Smooth muscle cell (in vitro differentiated cells): ENCODE measurements at regions not wholly inside any gene's neighbourhood (a gene's known extent, or its start where the extent isn't known, plus 50 kb on each side); places are given as distances from the start of the nearest gene placed in this dataset.
A peak's percentile ranks its signal among the peaks of the same experiment; 100 is the strongest.
"Not testable (repeated sequence)": the region's sequence is repeated elsewhere in the genome, so short reads cannot be mapped to it uniquely, and the experiment has no call there.

Experiments
- DNase-seq: peaks from one replicate; lab custom pipeline; 2025; ENCODE audit not compliant: unreplicated experiment; lab: John Stamatoyannopoulos, UW
- H2AFZ ChIP-seq: fragments of 200-600 bp; sonication (generic); 2 replicates; pipeline ENCODE4 v1.6.0; 2016; ENCODE audit warnings: antibody characterized with exemption, low read depth, mild to moderate bottlenecking
- H3F3A ChIP-seq: fragments of 200-600 bp; sonication (generic); 2 replicates; pipeline ENCODE4 v1.6.0; 2017; ENCODE audit warnings: antibody characterized with exemption, low read depth
- H3K27ac ChIP-seq: fragments of 200-600 bp; sonication (generic); 2 replicates; pipeline ENCODE4 v1.5.1; 2016; ENCODE audit warnings: low read depth, mild to moderate bottlenecking
- H3K27me3 ChIP-seq: fragments of 200-600 bp; sonication (generic); 2 replicates; pipeline ENCODE4 v1.6.1; 2016; ENCODE audit warnings: low read depth, mild to moderate bottlenecking
- H3K36me3 ChIP-seq: fragments of 200-600 bp; sonication (generic); 2 replicates; pipeline ENCODE4 v1.5.1; 2016; ENCODE audit warnings: low read depth
- H3K4me1 ChIP-seq: fragments of 200-600 bp; sonication (generic); 2 replicates; pipeline ENCODE4 v1.5.1; 2016; ENCODE audit warnings: low read depth
- H3K4me2 ChIP-seq: fragments of 200-600 bp; sonication (generic); 2 replicates; pipeline ENCODE4 v1.6.0; 2016; ENCODE audit warnings: mild to moderate bottlenecking
- H3K4me3 ChIP-seq: fragments of 200-600 bp; sonication (generic); 2 replicates; pipeline ENCODE4 v1.5.1; 2016; ENCODE audit warnings: mild to moderate bottlenecking
- H3K79me2 ChIP-seq: fragments of 200-600 bp; sonication (generic); 2 replicates; pipeline ENCODE4 v1.6.0; 2016; ENCODE audit warnings: low read depth, mild to moderate bottlenecking
- H3K9ac ChIP-seq: fragments of 200-600 bp; sonication (generic); 2 replicates; pipeline ENCODE4 v1.6.0; 2016; ENCODE audit warnings: low read depth
- H3K9me3 ChIP-seq: fragments of 200-600 bp; sonication (generic); replicated peaks from 2 replicates; pipeline ENCODE4 v1.5.1; 2016; ENCODE audit warnings: low read depth
- H4K20me1 ChIP-seq: fragments of 200-600 bp; sonication (generic); 2 replicates; pipeline ENCODE4 v1.6.0; 2016; ENCODE audit warnings: low read depth
- WGBS: methylation state at CpG from one replicate; pipeline ENCODE4 v1.1.7; 2016; ENCODE audit warnings: low lambda C conversion rate; 5-methylcytosine and 5-hydroxymethylcytosine counted together
- TF ChIP-seq, protein P1 (sequence below): fragments of 200-600 bp; sonication (generic); IDR thresholded peaks from 2 replicates; pipeline ENCODE4 v1.5.1; 2017; ENCODE audit warnings: borderline replicate concordance, mild to moderate bottlenecking, antibody characterized with exemption; ENCODE audit not compliant: insufficient read depth, poor library complexity, severe bottlenecking

DNA sequence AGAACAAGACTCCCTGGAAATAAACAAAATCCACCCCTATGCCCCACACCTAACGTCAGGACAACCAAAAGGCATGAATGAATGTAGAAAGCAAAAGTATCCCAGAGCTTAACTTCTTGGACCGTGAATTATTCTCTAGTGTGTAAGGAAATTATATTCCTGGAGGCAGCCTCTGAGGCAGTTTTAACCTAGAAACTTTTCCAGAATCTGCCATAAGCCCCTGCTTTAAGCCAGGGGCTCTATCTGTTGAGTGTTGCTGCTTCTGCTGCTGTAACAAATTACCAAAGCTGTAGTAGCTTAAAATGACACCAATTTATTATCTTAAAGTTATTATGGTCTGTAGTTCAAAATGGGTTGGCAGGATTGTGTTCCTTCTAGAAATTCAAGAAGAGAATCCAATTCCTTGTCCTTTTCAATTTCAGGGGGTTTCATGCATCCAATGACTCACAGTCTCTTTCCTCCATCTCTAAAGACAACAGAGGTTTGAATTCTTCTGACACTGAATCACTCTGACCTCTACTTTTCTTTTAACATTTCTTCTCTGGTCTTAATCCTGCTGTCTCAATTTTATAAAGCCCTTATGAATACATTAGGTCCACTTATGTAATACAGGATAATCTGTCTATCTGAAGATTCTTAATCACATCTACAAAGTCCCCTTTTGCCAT lies 242.7 kb downstream of the ATXN7L3B start:
- Histone ChIP-seq H3K9ac (peak overlapping the region; percentile 43), H3F3A (peaks cover 7% of the 10 kb centered on the region), H4K20me1 (no peaks in the 10 kb centered on the region), H2AFZ (peak overlapping the region; percentile 54), H3K27me3 (no peaks in the 10 kb centered on the region), H3K36me3 (no peaks in the 10 kb centered on the region), H3K9me3 (no peaks in the 10 kb centered on the region), H3K79me2 (no peaks in the 10 kb centered on the region), H3K27ac (peak overlapping the region; percentile 85), H3K4me1 (no peaks in the 10 kb centered on the region), H3K4me2 (peak overlapping the region; percentile 63), H3K4me3 (no peak overlapping the region)
- 56% methylated on average over 2 of the region's 2 CpGs for WGBS
- TF ChIP-seq, protein P1, sequence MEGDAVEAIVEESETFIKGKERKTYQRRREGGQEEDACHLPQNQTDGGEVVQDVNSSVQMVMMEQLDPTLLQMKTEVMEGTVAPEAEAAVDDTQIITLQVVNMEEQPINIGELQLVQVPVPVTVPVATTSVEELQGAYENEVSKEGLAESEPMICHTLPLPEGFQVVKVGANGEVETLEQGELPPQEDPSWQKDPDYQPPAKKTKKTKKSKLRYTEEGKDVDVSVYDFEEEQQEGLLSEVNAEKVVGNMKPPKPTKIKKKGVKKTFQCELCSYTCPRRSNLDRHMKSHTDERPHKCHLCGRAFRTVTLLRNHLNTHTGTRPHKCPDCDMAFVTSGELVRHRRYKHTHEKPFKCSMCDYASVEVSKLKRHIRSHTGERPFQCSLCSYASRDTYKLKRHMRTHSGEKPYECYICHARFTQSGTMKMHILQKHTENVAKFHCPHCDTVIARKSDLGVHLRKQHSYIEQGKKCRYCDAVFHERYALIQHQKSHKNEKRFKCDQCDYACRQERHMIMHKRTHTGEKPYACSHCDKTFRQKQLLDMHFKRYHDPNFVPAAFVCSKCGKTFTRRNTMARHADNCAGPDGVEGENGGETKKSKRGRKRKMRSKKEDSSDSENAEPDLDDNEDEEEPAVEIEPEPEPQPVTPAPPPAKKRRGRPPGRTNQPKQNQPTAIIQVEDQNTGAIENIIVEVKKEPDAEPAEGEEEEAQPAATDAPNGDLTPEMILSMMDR, result no peak
- DNase-seq, result no peak

DNA sequence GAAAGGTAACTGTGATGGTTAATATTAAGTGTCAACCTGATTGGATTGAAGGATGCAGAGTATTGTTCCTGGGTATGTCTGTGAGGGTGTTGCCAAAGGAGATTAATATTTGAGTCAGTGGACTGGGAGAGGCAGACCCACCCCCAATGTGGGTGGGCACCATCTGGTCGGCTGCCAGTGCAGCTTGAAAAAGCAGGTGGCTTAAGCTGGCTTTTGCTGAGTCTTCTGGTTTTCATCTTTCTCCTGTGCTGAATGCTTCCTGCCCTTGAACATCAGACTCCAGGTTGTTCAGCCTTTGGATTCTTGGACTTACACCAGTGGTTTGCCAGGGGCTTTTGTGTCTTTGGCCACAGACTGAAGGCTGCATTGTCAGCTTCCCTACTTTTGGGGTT lies 243.2 kb downstream of the ATXN7L3B start:
- DNase-seq, H3K27me3 ChIP-seq, H3K36me3 ChIP-seq, H3F3A ChIP-seq, H3K4me1 ChIP-seq, H4K20me1 ChIP-seq, H3K9ac ChIP-seq, H2AFZ ChIP-seq, H3K4me3 ChIP-seq, H3K9me3 ChIP-seq, H3K79me2 ChIP-seq: not testable (repeated sequence)
- H3K27ac ChIP-seq, result peak overlapping the region; percentile 85
- WGBS, result 25% methylated on average over 1 of the region's 1 CpG
- peak overlapping the region; percentile 41 for H3K4me2 ChIP-seq

DNA sequence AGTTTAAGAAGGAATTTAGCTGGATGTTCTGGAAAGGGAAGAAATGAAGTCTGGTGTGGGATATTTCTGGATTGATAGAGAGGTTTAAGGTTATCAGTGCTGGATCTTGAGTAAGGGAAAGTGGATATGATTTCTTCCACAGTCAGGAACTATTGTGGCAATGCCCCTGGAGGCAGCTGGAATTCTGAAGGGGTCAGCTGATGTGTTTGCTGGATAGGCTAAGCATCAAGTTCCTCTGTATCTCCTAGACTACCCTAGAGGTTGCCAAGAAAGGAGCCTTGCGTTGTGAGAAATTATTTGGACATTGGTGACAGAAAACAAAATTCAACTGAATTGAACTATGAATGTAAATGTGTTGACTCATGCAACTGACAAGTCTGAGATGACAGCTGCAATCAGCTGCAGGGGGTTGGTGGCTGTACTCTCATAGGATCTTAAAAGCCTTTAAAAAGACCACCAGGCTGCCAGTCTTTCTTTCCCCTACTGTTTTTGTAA lies 244.4 kb downstream of the ATXN7L3B start:
- TF ChIP-seq, protein P1, result no peak
- no peaks in the 10 kb centered on the region for H3K36me3 ChIP-seq
- H3K9me3 ChIP-seq, result no peaks in the 10 kb centered on the region
- no peaks in the 10 kb centered on the region for H3K4me1 ChIP-seq
- no peaks in the 10 kb centered on the region for H3K27me3 ChIP-seq
- H3K79me2 ChIP-seq, result no peaks in the 10 kb centered on the region
- H4K20me1 ChIP-seq, result no peaks in the 10 kb centered on the region
- peak overlapping the region; percentile 41 for H3K4me2 ChIP-seq
- H3K4me3 ChIP-seq, result no peak overlapping the region
- no peak overlapping the region for H3K9ac ChIP-seq
- WGBS, result 67% methylated on average over 1 of the region's 1 CpG
- DNase-seq, result no peak
- H2AFZ ChIP-seq, result no peak overlapping the region
- peak overlapping the region; percentile 85 for H3K27ac ChIP-seq
- peaks cover 7% of the 10 kb centered on the region for H3F3A ChIP-seq

DNA sequence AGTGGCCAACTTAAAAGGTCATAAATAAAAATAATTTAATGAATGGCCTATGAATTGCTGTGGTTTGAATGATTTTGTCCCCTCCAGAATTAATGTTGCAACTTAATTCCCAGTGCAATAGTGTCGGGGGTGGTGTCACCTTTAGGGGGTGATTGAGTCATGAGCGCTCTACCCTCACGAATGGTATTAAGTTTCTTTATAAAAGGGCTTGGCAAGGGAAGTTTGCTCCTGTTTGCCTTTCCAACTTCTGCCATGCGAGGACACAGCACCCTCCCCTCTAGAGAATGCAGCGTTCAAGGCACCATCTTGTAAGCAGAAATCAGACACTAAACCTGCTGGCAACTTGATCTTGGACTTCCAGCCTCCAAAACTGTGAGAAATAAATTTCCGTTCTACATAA lies 253.3 kb downstream of the ATXN7L3B start:
- 96% methylated on average over 6 of the region's 6 CpGs for WGBS
- H2AFZ ChIP-seq, result peak overlapping the region; percentile 83

More for the DNA sequence above, 253.3 kb downstream of the ATXN7L3B start:
- H3K4me1 ChIP-seq, result no peaks in the 10 kb centered on the region
- H3K9ac ChIP-seq, result no peak overlapping the region
- H3K36me3 ChIP-seq, result no peaks in the 10 kb centered on the region
- H3K4me3 ChIP-seq, result no peak overlapping the region
- H3K9me3 ChIP-seq, result no peaks in the 10 kb centered on the region
- H3K4me2 ChIP-seq, result no peak overlapping the region
- H3K27ac ChIP-seq, result no peak overlapping the region
- DNase-seq, result no peak
- no peaks in the 10 kb centered on the region for H4K20me1 ChIP-seq
- TF ChIP-seq, protein P1, result no peak
- no peaks in the 10 kb centered on the region for H3K79me2 ChIP-seq
- no peaks in the 10 kb centered on the region for H3K27me3 ChIP-seq
- H3F3A ChIP-seq, result no peaks in the 10 kb centered on the region
